ENCODE measurements at regions not wholly inside any gene's neighbourhood (a gene's known extent, or its start where the extent isn't known, plus 50 kb on each side); places are given as distances from the start of the nearest gene placed in this dataset.

DNA sequence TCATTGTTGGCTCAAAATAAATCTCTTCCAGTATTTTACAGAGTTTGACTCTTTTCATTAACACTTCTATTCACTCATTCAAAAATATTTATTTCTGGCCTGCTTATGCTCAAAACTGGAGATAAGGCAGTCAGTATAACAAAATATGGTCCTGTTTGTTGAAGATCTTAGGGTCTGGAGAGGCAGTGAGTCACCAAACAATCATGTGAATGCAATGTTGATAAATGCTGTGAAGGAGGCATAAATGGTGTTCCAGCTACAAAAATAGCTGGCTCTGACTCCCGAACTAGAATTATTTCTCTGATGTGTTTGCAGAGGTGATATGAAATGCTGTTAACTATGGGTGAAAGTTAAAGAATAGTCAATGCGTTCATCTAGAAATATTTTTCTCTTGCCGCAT, 390.6 kb downstream of the AASDHPPT start (continued):
- TF ChIP-seq, protein P1, sequence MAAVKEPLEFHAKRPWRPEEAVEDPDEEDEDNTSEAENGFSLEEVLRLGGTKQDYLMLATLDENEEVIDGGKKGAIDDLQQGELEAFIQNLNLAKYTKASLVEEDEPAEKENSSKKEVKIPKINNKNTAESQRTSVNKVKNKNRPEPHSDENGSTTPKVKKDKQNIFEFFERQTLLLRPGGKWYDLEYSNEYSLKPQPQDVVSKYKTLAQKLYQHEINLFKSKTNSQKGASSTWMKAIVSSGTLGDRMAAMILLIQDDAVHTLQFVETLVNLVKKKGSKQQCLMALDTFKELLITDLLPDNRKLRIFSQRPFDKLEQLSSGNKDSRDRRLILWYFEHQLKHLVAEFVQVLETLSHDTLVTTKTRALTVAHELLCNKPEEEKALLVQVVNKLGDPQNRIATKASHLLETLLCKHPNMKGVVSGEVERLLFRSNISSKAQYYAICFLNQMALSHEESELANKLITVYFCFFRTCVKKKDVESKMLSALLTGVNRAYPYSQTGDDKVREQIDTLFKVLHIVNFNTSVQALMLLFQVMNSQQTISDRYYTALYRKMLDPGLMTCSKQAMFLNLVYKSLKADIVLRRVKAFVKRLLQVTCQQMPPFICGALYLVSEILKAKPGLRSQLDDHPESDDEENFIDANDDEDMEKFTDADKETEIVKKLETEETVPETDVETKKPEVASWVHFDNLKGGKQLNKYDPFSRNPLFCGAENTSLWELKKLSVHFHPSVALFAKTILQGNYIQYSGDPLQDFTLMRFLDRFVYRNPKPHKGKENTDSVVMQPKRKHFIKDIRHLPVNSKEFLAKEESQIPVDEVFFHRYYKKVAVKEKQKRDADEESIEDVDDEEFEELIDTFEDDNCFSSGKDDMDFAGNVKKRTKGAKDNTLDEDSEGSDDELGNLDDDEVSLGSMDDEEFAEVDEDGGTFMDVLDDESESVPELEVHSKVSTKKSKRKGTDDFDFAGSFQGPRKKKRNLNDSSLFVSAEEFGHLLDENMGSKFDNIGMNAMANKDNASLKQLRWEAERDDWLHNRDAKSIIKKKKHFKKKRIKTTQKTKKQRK (IDR thresholded peaks at IDR 0.05; ENCODE audit: borderline replicate concordance, low read depth, low read length): no peak
- no peak for TF ChIP-seq L3MBTL2 (IDR thresholded peaks at IDR 0.05)
- no peak for TF ChIP-seq JUNB (CRISPR knock-in tag; conservative IDR thresholded peaks at IDR 0.05)
- no peak for TF ChIP-seq SMARCA5 (IDR thresholded peaks at IDR 0.05)

DNA sequence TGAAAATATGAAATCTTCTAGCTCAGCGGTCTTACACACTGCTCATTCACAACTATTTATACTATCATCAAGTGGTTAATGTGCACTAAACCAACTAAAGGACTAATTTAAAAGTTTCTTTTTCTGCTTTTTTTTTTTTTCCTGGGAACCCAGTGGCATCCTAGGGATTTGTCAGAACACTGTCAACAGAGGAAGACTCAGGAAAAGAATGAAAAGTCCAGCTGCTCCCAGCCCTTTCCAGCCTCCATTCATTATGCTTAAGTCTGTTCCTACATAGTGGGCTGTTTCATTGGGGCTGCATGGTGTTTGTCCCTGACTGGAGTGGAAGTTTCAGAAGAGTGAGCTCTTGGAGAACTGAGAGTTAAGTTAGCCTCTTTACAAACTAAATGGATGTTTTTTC, 391.1 kb downstream of the AASDHPPT start:
- Histone ChIP-seq H3K4me2 (ENCODE audit: insufficient read depth, low read length) (no peak overlapping the region), H3K9me1 (ENCODE audit: control insufficient read depth, insufficient read depth, low read length) (no peaks in the 10 kb centered on the region), H3K4me1 (replicated peaks in 1 of 2; ENCODE audit: control insufficient read depth in 2 of 2, insufficient read depth in 2 of 2, low read length in 2 of 2) (no peaks in the 10 kb centered on the region), H3K4me3 (no peak overlapping the region), H3K36me3 (ENCODE audit: control insufficient read depth, insufficient read depth, low read length) (no peaks in the 10 kb centered on the region), H3K9me3 (replicated peaks; ENCODE audit: control insufficient read depth, insufficient read depth, low read depth, low read length) (no peaks in the 10 kb centered on the region), H2AFZ (ENCODE audit: low read depth, low read length) (no peak overlapping the region), H3K9ac (ENCODE audit: insufficient read depth in 1 of 2, low read depth in 2 of 2, low read length in 2 of 2) (no peak overlapping the region), H4K20me1 (replicated peaks; ENCODE audit: control insufficient read depth, insufficient read depth, low read length) (no peaks in the 10 kb centered on the region), H3K27me3 (ENCODE audit: control insufficient read depth in 2 of 2, insufficient read depth in 2 of 2, low read length in 2 of 2) (no peaks in the 10 kb centered on the region), H3K27ac (ENCODE audit: extremely low read depth, low read depth, low read length) (no peak overlapping the region), H3K79me2 (ENCODE audit: control insufficient read depth, insufficient read depth, low read length) (no peaks in the 10 kb centered on the region)
- TF ChIP-seq, protein P2, sequence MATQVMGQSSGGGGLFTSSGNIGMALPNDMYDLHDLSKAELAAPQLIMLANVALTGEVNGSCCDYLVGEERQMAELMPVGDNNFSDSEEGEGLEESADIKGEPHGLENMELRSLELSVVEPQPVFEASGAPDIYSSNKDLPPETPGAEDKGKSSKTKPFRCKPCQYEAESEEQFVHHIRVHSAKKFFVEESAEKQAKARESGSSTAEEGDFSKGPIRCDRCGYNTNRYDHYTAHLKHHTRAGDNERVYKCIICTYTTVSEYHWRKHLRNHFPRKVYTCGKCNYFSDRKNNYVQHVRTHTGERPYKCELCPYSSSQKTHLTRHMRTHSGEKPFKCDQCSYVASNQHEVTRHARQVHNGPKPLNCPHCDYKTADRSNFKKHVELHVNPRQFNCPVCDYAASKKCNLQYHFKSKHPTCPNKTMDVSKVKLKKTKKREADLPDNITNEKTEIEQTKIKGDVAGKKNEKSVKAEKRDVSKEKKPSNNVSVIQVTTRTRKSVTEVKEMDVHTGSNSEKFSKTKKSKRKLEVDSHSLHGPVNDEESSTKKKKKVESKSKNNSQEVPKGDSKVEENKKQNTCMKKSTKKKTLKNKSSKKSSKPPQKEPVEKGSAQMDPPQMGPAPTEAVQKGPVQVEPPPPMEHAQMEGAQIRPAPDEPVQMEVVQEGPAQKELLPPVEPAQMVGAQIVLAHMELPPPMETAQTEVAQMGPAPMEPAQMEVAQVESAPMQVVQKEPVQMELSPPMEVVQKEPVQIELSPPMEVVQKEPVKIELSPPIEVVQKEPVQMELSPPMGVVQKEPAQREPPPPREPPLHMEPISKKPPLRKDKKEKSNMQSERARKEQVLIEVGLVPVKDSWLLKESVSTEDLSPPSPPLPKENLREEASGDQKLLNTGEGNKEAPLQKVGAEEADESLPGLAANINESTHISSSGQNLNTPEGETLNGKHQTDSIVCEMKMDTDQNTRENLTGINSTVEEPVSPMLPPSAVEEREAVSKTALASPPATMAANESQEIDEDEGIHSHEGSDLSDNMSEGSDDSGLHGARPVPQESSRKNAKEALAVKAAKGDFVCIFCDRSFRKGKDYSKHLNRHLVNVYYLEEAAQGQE (IDR thresholded peaks at IDR 0.05; ENCODE audit: borderline replicate concordance): no peak
- TF ChIP-seq, protein P2 (CRISPR knock-in tag; IDR thresholded peaks at IDR 0.05; ENCODE audit: low read depth): no peak
- FAIRE-seq: no peak
- ChIA-PET CTCF (ENCODE audit: low intra/inter-chr PET ratio) (no interaction called here), POLR2A (no interaction called here)
- intact Hi-C loops (cut with micrococcal nuclease): no loop called here
- in situ Hi-C loops (cut with MboI): no loop called here
- no peak for DNase-seq (ENCODE audit: extremely low read depth in 1 of 4, low spot score in 3 of 4)
- no TSS peak for BruUV-seq (replicated peaks)
- 0% methylated on average over 1 of the region's 1 CpG for WGBS (ENCODE audit: insufficient coverage, low coverage, missing lambda C conversion rate)
- no peak for ATAC-seq

Data from K562 (cell line).